ENCODE measurements at regions not wholly inside any gene's neighbourhood (a gene's known extent, or its start where the extent isn't known, plus 50 kb on each side); places are given as distances from the start of the nearest gene placed in this dataset.

DNA sequence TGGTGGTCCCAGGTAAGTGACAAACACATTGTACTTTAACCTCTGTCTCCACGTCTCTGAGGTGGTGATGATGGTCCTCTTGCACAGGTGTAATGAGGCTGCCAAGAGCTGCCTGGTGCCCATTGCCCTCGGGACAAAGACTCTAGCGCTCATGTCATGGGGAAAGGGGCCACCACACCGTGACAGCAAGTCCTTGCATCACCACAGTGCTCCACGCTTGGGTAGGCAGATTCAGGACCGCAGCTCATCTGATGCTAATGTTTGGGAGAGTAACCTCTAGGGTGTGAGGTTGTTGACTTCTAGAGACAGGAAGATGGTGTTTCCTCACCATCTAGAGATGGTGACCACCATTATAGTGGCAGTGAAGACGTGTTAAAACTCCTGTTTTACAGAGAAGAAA lies 395.6 kb downstream of the ADRA2A start:
- TF ChIP-seq KDM1A (IDR thresholded peaks at IDR 0.05; ENCODE audit: low read depth) (no peak), POLR2A (IDR thresholded peaks at IDR 0.05; ENCODE audit: low read length) (no peak), FOSB (CRISPR knock-in tag; IDR thresholded peaks at IDR 0.05) (no peak), PHF8 (IDR thresholded peaks at IDR 0.05; ENCODE audit: borderline replicate concordance, low read depth) (no peak), RAD21 (conservative IDR thresholded peaks at IDR 0.05 in 1 of 2, IDR thresholded peaks at IDR 0.05 in 1 of 2) (no peak), EP300 (IDR thresholded peaks at IDR 0.05) (no peak), BHLHE40 (IDR thresholded peaks at IDR 0.05; ENCODE audit: low read depth, low read length) (no peak), CBX8 (IDR thresholded peaks at IDR 0.05) (no peak), ESRRA (IDR thresholded peaks at IDR 0.05; ENCODE audit: borderline replicate concordance, low read length) (no peak)
- TF ChIP-seq, protein P1, sequence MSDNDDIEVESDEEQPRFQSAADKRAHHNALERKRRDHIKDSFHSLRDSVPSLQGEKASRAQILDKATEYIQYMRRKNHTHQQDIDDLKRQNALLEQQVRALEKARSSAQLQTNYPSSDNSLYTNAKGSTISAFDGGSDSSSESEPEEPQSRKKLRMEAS (IDR thresholded peaks at IDR 0.05) = no peak
- TF ChIP-seq, protein P2, sequence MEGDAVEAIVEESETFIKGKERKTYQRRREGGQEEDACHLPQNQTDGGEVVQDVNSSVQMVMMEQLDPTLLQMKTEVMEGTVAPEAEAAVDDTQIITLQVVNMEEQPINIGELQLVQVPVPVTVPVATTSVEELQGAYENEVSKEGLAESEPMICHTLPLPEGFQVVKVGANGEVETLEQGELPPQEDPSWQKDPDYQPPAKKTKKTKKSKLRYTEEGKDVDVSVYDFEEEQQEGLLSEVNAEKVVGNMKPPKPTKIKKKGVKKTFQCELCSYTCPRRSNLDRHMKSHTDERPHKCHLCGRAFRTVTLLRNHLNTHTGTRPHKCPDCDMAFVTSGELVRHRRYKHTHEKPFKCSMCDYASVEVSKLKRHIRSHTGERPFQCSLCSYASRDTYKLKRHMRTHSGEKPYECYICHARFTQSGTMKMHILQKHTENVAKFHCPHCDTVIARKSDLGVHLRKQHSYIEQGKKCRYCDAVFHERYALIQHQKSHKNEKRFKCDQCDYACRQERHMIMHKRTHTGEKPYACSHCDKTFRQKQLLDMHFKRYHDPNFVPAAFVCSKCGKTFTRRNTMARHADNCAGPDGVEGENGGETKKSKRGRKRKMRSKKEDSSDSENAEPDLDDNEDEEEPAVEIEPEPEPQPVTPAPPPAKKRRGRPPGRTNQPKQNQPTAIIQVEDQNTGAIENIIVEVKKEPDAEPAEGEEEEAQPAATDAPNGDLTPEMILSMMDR (IDR thresholded peaks at IDR 0.05) = no peak
- TF ChIP-seq, protein P3, sequence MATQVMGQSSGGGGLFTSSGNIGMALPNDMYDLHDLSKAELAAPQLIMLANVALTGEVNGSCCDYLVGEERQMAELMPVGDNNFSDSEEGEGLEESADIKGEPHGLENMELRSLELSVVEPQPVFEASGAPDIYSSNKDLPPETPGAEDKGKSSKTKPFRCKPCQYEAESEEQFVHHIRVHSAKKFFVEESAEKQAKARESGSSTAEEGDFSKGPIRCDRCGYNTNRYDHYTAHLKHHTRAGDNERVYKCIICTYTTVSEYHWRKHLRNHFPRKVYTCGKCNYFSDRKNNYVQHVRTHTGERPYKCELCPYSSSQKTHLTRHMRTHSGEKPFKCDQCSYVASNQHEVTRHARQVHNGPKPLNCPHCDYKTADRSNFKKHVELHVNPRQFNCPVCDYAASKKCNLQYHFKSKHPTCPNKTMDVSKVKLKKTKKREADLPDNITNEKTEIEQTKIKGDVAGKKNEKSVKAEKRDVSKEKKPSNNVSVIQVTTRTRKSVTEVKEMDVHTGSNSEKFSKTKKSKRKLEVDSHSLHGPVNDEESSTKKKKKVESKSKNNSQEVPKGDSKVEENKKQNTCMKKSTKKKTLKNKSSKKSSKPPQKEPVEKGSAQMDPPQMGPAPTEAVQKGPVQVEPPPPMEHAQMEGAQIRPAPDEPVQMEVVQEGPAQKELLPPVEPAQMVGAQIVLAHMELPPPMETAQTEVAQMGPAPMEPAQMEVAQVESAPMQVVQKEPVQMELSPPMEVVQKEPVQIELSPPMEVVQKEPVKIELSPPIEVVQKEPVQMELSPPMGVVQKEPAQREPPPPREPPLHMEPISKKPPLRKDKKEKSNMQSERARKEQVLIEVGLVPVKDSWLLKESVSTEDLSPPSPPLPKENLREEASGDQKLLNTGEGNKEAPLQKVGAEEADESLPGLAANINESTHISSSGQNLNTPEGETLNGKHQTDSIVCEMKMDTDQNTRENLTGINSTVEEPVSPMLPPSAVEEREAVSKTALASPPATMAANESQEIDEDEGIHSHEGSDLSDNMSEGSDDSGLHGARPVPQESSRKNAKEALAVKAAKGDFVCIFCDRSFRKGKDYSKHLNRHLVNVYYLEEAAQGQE (IDR thresholded peaks at IDR 0.05) = no peak
- TF ChIP-seq, protein P4, sequence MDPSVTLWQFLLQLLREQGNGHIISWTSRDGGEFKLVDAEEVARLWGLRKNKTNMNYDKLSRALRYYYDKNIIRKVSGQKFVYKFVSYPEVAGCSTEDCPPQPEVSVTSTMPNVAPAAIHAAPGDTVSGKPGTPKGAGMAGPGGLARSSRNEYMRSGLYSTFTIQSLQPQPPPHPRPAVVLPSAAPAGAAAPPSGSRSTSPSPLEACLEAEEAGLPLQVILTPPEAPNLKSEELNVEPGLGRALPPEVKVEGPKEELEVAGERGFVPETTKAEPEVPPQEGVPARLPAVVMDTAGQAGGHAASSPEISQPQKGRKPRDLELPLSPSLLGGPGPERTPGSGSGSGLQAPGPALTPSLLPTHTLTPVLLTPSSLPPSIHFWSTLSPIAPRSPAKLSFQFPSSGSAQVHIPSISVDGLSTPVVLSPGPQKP (IDR thresholded peaks at IDR 0.05; ENCODE audit: low read depth, low read length) = no peak
- TF ChIP-seq, protein P5, sequence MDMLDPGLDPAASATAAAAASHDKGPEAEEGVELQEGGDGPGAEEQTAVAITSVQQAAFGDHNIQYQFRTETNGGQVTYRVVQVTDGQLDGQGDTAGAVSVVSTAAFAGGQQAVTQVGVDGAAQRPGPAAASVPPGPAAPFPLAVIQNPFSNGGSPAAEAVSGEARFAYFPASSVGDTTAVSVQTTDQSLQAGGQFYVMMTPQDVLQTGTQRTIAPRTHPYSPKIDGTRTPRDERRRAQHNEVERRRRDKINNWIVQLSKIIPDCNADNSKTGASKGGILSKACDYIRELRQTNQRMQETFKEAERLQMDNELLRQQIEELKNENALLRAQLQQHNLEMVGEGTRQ (IDR thresholded peaks at IDR 0.05) = no peak
